ENCODE measurements at regions not wholly inside any gene's neighbourhood (a gene's known extent, or its start where the extent isn't known, plus 50 kb on each side); places are given as distances from the start of the nearest gene placed in this dataset.

DNA sequence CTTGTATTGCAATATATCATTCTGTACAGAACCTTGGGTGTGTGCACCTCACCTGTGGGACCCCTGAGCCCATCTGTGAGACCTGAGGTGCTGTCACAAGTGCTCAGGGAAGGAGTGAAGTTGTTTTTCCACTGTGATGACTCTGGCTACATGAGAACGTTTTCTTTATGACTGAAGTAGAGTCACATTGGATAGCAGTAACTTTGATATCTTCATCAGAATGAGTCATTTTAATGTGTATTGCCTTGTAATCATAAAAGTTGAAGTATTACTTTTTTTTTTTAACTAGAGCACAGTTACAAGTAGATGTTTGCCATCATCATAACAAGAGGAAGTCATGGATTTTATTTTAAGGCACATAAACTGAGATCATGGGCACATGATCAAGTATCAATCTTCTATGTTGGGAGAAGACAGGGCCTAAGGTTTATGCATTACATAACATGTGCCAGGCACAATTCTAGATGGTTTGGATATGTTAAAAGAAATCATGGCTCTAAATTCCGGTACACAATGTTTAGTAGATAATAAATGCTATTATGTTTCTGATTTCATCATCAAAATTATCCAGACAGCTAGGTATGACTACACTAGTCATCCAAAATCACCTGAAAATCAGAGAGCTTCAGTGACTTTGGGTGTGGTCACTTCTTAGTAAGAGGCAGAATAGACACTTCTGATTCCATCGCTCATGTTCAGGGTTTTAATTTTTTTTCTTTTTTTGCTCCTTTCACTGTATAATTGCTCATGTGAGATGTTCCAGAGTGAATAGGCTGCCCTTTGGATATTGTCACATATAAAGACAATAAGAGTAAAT lies 82.7 kb upstream of the KLF6 start:
- no peaks in the 10 kb centered on the region for H3K79me2 ChIP-seq (ENCODE audit: insufficient read depth, low read length)

DNA sequence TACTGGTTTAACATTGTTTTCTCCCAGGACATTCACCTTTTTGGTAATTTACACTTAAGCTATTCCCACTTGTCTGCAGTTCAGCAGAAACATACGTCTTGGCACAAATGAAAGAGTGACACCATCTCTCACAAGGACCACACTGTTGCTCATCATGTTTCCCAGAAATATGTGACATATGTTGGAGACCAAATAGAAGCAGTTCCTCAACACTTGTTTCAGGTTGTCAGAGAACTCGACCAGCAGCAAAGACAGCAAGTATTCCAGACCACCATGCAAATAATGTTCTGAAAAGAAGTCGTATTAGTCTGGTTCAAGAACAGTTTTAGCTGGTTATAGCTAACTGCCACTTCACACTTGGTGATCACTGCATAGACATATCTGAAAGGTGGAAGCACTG lies 81.3 kb upstream of the KLF6 start:
- Histone ChIP-seq H3K9ac (ENCODE audit: low read depth, low read length) (no peak overlapping the region), H2AFZ (ENCODE audit: low read depth, low read length) (no peak overlapping the region), H3K4me1 (ENCODE audit: insufficient read depth, low read length) (no peaks in the 10 kb centered on the region), H3K4me3 (ENCODE audit: low read depth in 1 of 2, low read length in 2 of 2) (no peak overlapping the region), H3K27me3 (ENCODE audit: insufficient read depth, low read length, poor library complexity) (no peaks in the 10 kb centered on the region), H3K79me2 (ENCODE audit: insufficient read depth, low read length) (no peaks in the 10 kb centered on the region), H3K9me3 (ENCODE audit: insufficient read depth, low read length, severe bottlenecking) (no peaks in the 10 kb centered on the region), H3K27ac (ENCODE audit: low read length) (no peak overlapping the region), H3K36me3 (ENCODE audit: insufficient read depth, low read length) (no peaks in the 10 kb centered on the region), H3K4me2 (ENCODE audit: insufficient read depth, low read length) (no peak overlapping the region), H4K20me1 (ENCODE audit: insufficient read depth, low read length) (no peaks in the 10 kb centered on the region)
- TF ChIP-seq EZH2 (IDR thresholded peaks at IDR 0.05; ENCODE audit: borderline replicate concordance, low read depth, low read length, severe bottlenecking) (no peak), CTCF (IDR thresholded peaks at IDR 0.05; ENCODE audit: borderline replicate concordance, extremely low read depth, low read length, poor library complexity, severe bottlenecking) (no peak)
- ATAC-seq (ENCODE audit: insufficient read depth, low read depth) (no peak), DNase-seq (no peak)

More for the DNA sequence above, 82.7 kb upstream of the KLF6 start:
- Histone ChIP-seq H3K9ac (ENCODE audit: low read depth, low read length) (no peak overlapping the region), H4K20me1 (ENCODE audit: insufficient read depth, low read length) (no peaks in the 10 kb centered on the region), H3K27ac (ENCODE audit: low read length) (no peak overlapping the region), H3K4me3 (ENCODE audit: low read depth in 1 of 2, low read length in 2 of 2) (no peak overlapping the region), H3K36me3 (ENCODE audit: insufficient read depth, low read length) (no peaks in the 10 kb centered on the region), H3K4me2 (ENCODE audit: insufficient read depth, low read length) (no peak overlapping the region), H3K9me3 (ENCODE audit: insufficient read depth, low read length, severe bottlenecking) (no peaks in the 10 kb centered on the region), H3K4me1 (ENCODE audit: insufficient read depth, low read length) (no peaks in the 10 kb centered on the region), H3K27me3 (ENCODE audit: insufficient read depth, low read length, poor library complexity) (no peaks in the 10 kb centered on the region), H2AFZ (ENCODE audit: low read depth, low read length) (no peak overlapping the region)
- ATAC-seq (ENCODE audit: insufficient read depth, low read depth) = no peak
- TF ChIP-seq CTCF (IDR thresholded peaks at IDR 0.05; ENCODE audit: borderline replicate concordance, extremely low read depth, low read length, poor library complexity, severe bottlenecking) (no peak), EZH2 (IDR thresholded peaks at IDR 0.05; ENCODE audit: borderline replicate concordance, low read depth, low read length, severe bottlenecking) (no peak)
- no peak for DNase-seq

DNA sequence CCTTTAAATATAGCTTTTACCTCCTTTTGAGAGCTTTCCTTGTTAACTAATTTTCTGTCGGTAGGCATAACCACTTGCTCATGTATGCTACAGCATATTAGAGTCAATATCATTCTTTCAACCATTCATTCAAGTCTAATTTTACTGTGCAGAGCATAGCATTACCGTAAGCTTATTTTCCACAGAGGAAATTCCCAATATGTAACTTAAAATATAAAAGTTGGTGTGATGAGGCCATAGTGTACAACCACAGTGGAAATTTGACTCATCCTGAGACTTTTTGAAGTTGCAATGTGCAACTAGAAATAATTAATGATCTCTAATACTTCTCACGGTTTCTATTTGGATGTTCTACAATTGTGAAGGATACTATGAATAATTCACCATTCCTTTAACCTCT lies 80.6 kb upstream of the KLF6 start:
- ATAC-seq (ENCODE audit: insufficient read depth, low read depth) (no peak), DNase-seq (no peak)
- H3K27me3 ChIP-seq (ENCODE audit: insufficient read depth, low read length, poor library complexity) = no peaks in the 10 kb centered on the region
- no peak overlapping the region for H3K4me3 ChIP-seq (ENCODE audit: low read depth in 1 of 2, low read length in 2 of 2)
- H3K79me2 ChIP-seq (ENCODE audit: insufficient read depth, low read length) = no peaks in the 10 kb centered on the region
- H3K36me3 ChIP-seq (ENCODE audit: insufficient read depth, low read length) = no peaks in the 10 kb centered on the region
- no peak overlapping the region for H3K4me2 ChIP-seq (ENCODE audit: insufficient read depth, low read length)
- H3K4me1 ChIP-seq (ENCODE audit: insufficient read depth, low read length) = no peaks in the 10 kb centered on the region
- TF ChIP-seq EZH2 (IDR thresholded peaks at IDR 0.05; ENCODE audit: borderline replicate concordance, low read depth, low read length, severe bottlenecking) (no peak), CTCF (IDR thresholded peaks at IDR 0.05; ENCODE audit: borderline replicate concordance, extremely low read depth, low read length, poor library complexity, severe bottlenecking) (no peak)
- H3K9ac ChIP-seq (ENCODE audit: low read depth, low read length) = no peak overlapping the region
- no peak overlapping the region for H3K27ac ChIP-seq (ENCODE audit: low read length)
- H4K20me1 ChIP-seq (ENCODE audit: insufficient read depth, low read length) = no peaks in the 10 kb centered on the region
- no peak overlapping the region for H2AFZ ChIP-seq (ENCODE audit: low read depth, low read length)
- no peaks in the 10 kb centered on the region for H3K9me3 ChIP-seq (ENCODE audit: insufficient read depth, low read length, severe bottlenecking)

All from DND-41 (cell line).